ENCODE measurements at regions not wholly inside any gene's neighbourhood (a gene's known extent, or its start where the extent isn't known, plus 50 kb on each side); places are given as distances from the start of the nearest gene placed in this dataset.

- Mint-ChIP-seq H3K9me3 (ENCODE audit: unreplicated experiment) (peaks cover 44% of the 10 kb centered on the region), H3K27me3 (ENCODE audit: insufficient read depth, unreplicated experiment) (no peaks in the 10 kb centered on the region), H3K27ac (ENCODE audit: unreplicated experiment) (no peak overlapping the region), H3K4me1 (ENCODE audit: low read depth, unreplicated experiment) (no peaks in the 10 kb centered on the region), H3K4me3 (ENCODE audit: unreplicated experiment) (no peak overlapping the region), H3K36me3 (ENCODE audit: insufficient read depth, unreplicated experiment) (peaks cover 6% of the 10 kb centered on the region)
- TF ChIP-seq CTCF (IDR thresholded peaks at IDR 0.05; ENCODE audit: insufficient read depth in 1 of 2, low read depth in 1 of 2, low read length in 1 of 2, severe bottlenecking in 1 of 2, unreplicated experiment in 1 of 2), result no peak
- H3K4me1 ChIP-seq, result no peaks in the 10 kb centered on the region
- intact Hi-C loops (cut with micrococcal nuclease; ENCODE audit: unreplicated experiment), result no loop called here
- no peak overlapping the region for H3K4me3 ChIP-seq (ENCODE audit: low read depth, low read length)
- POLR2A ChIA-PET, result no interaction called here
- H3K36me3 ChIP-seq (ENCODE audit: control insufficient read depth, insufficient read depth, low read length), result no peaks in the 10 kb centered on the region
- H3K27me3 ChIP-seq (replicated peaks; ENCODE audit: control insufficient read depth, insufficient read depth, low read length), result no peaks in the 10 kb centered on the region
- DNase-seq, result peak in 1 of 2 experiments; percentile 7
- H3K9me3 ChIP-seq, result no peaks in the 10 kb centered on the region; the same call in 1 of the 2 replicates
- CTCF ChIA-PET, result no interaction called here
- no TSS peak for BruUV-seq (replicated peaks)
Measured at GRCh38 chr6:169372589-169372988, 118.9 kb upstream of the THBS2 start.

- Histone ChIP-seq H3K36me3 (ENCODE audit: control insufficient read depth, insufficient read depth, low read length) (no peaks in the 10 kb centered on the region), H3K27me3 (replicated peaks; ENCODE audit: control insufficient read depth, insufficient read depth, low read length) (no peaks in the 10 kb centered on the region), H3K9me3 (no peaks in the 10 kb centered on the region; the same call in 1 of the 2 replicates), H3K4me1 (no peaks in the 10 kb centered on the region), H3K4me3 (ENCODE audit: low read depth, low read length) (no peak overlapping the region)
- CTCF ChIA-PET, result no interaction called here
- Mint-ChIP-seq H3K4me3 (ENCODE audit: unreplicated experiment) (no peak overlapping the region), H3K27me3 (ENCODE audit: insufficient read depth, unreplicated experiment) (no peaks in the 10 kb centered on the region), H3K36me3 (ENCODE audit: insufficient read depth, unreplicated experiment) (peaks cover 6% of the 10 kb centered on the region), H3K27ac (ENCODE audit: unreplicated experiment) (no peak overlapping the region), H3K4me1 (ENCODE audit: low read depth, unreplicated experiment) (no peaks in the 10 kb centered on the region), H3K9me3 (ENCODE audit: unreplicated experiment) (peaks cover 37% of the 10 kb centered on the region)
- TF ChIP-seq CTCF (IDR thresholded peaks at IDR 0.05; ENCODE audit: insufficient read depth in 1 of 2, low read depth in 1 of 2, low read length in 1 of 2, severe bottlenecking in 1 of 2, unreplicated experiment in 1 of 2), result no peak
- POLR2A ChIA-PET, result no interaction called here
- no TSS peak for BruUV-seq (replicated peaks)
- DNase-seq, result peak; percentile 14 to 50
- intact Hi-C loops (cut with micrococcal nuclease; ENCODE audit: unreplicated experiment), result no loop called here
Measured at GRCh38 chr6:169371344-169372127, 117.9 kb upstream of the THBS2 start.

GRCh38 chr6:169370666-169371343 is 117.2 kb upstream of the THBS2 start:
- ChIA-PET CTCF (no interaction called here), POLR2A (no interaction called here)
- H3K27me3 Mint-ChIP-seq (ENCODE audit: insufficient read depth, unreplicated experiment), result no peaks in the 10 kb centered on the region

More at GRCh38 chr6:169370666-169371343, 117.2 kb upstream of the THBS2 start:
- no peaks in the 10 kb centered on the region for H3K4me1 ChIP-seq
- H3K4me1 Mint-ChIP-seq (ENCODE audit: low read depth, unreplicated experiment), result no peaks in the 10 kb centered on the region
- intact Hi-C loops (cut with micrococcal nuclease; ENCODE audit: unreplicated experiment), result no loop called here
- H3K36me3 ChIP-seq (ENCODE audit: control insufficient read depth, insufficient read depth, low read length), result no peaks in the 10 kb centered on the region
- peaks cover 30% of the 10 kb centered on the region for H3K9me3 Mint-ChIP-seq (ENCODE audit: unreplicated experiment)
- no TSS peak for BruUV-seq (replicated peaks)
- H3K27me3 ChIP-seq (replicated peaks; ENCODE audit: control insufficient read depth, insufficient read depth, low read length), result no peaks in the 10 kb centered on the region
- no peak overlapping the region for H3K27ac Mint-ChIP-seq (ENCODE audit: unreplicated experiment)
- peaks cover 6% of the 10 kb centered on the region for H3K36me3 Mint-ChIP-seq (ENCODE audit: insufficient read depth, unreplicated experiment)
- no peak for TF ChIP-seq CTCF (IDR thresholded peaks at IDR 0.05; ENCODE audit: insufficient read depth in 1 of 2, low read depth in 1 of 2, low read length in 1 of 2, severe bottlenecking in 1 of 2, unreplicated experiment in 1 of 2)
- no peak for DNase-seq
- peaks cover 3% of the 10 kb centered on the region; the same call in 1 of the 2 replicates for H3K9me3 ChIP-seq
- no peak overlapping the region for H3K4me3 ChIP-seq (ENCODE audit: low read depth, low read length)
- H3K4me3 Mint-ChIP-seq (ENCODE audit: unreplicated experiment), result no peak overlapping the region

All from Caco-2 (cell line).